HG03025 (cell line): ENCODE measurements at regions not wholly inside any gene's neighbourhood (a gene's known extent, or its start where the extent isn't known, plus 50 kb on each side); places are given as distances from the start of the nearest gene placed in this dataset.

ENCODE experiments used
- ATAC-seq: cut with Tn5 transposase; IDR thresholded peaks from one replicate; pipeline ENCODE4 v1.9.1; 2021; ENCODE audit warnings: mild to moderate bottlenecking, moderate library complexity; ENCODE audit not compliant: unreplicated experiment, low FRiP score

GRCh38 chr15:96390986-96391385, 60.5 kb downstream of the NR2F2 start:
- ATAC-seq: no peak

DNA sequence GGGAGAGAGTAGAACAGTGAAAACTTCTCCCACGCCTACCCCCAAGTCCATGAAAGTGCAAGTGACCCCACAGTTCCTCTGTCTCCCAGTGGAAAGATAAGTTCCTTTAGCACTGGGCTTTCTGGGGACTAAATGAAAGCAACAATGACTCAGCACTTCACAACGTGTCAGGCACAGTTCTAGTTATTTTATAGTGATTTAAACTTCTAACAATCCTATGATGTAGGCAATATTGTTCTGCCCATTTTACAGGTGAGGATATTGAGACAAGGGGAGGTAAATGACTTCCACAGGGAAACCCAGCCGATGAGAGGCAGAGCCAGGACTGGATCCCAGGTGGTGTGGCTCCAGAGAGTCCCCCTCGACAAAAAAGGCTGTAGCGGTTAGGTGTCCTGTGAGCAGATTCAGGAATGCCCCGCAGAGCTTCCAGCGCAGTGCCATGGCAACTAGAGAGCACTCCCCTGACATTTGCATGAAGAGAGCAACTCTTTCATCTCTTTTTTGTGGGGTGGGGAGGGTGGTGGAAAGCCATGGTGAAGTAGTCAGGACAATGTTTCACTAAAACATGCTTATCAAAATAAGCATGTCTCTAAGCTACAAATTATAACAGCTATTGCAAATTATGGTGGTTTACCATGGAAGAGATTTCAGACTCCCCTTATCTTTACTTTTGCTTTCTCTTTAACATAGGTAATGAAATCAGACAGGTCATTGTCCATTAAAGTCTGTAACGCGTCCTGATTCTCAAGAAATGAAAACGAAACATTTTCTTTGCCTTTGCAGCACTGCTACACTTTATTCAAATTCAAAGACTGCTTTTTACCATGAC, 62.1 kb downstream of the NR2F2 start:
- ATAC-seq: no peak

GRCh38 chr15:96393209-96393513, 62.7 kb downstream of the NR2F2 start:
- ATAC-seq: no peak

DNA sequence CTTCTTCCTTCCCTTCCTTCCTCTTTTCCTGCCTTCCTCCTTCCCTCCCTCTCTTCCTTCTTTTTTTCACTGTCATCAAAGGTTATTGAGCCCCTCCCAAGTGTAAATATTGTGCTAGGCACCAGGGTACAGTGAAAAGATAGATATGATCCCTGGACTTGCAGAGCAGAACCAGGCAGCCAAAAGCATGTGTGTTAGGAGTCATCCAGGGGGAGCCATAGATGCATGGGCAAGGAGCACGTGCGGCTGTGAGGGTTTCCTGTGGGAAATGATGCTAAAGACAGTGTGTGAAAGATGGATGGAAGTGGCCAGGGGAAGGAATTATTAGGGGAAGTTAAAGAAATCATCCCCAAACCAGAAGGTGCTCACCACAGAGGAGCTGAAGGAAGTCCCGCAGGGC, 65.2 kb downstream of the NR2F2 start:
- no peak for ATAC-seq

DNA sequence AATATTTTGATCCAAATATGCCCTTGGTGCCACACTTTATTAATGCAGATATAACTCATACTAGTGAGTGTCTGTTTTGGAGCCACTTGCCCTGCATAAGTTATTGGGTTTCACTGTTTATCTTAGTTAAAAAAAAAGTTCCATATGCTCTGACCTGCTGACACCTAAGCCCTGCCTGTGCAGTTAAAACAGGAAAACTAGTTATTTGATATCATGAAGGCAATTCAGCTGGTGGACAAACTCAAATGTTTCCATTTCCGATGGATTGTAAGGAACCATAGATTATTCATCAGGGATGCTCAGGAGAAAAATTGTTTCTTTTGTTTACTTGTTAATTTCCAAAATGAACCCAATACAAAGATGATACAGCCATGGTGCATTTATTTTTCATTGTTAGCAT, 68.3 kb downstream of the NR2F2 start:
- ATAC-seq: no peak

DNA sequence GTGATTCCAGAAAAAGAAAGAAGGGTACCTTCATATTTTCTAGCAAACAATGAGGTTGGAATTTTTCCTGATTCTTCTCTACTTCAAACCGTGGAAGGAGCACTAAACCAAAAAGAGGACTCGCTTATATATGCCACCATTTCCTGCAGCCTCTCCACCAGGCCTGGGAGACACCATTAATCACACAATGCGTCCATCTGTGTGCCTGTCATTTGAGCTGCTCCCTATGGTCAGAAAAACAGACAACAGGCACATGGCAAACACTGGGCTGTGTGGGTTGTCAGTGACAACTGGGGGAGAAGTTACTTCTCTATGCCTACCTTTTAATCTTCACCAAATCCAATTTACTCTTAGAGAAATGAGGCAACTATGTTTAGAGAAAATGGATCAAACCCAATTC, 71.9 kb downstream of the NR2F2 start:
- no peak for ATAC-seq

GRCh38 chr15:96403071-96403470, 72.6 kb downstream of the NR2F2 start:
- no peak for ATAC-seq

- no peak for ATAC-seq
Observed at GRCh38 chr15:96403932-96404331, 73.4 kb downstream of the NR2F2 start.

DNA sequence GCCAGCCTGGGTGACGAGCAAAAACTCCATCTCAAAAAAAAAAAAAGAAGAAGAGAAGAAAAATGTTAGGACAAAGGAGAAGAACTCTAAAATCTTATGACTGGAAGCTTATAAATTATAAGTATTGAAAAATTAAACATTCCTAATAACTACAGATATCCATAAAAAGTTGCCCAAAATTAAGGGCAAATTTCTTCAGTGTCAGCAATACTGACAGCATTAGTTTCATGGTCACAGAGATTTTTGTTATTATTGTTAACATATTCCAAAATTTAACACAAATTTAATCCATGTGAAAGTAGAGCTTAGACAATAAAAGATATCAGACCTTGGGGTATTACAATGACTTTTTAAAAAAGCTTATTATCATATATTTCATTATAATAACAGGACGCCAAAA, 74.1 kb downstream of the NR2F2 start:
- no peak for ATAC-seq

GRCh38 chr15:96406291-96406690, 75.8 kb downstream of the NR2F2 start:
- ATAC-seq: no peak

DNA sequence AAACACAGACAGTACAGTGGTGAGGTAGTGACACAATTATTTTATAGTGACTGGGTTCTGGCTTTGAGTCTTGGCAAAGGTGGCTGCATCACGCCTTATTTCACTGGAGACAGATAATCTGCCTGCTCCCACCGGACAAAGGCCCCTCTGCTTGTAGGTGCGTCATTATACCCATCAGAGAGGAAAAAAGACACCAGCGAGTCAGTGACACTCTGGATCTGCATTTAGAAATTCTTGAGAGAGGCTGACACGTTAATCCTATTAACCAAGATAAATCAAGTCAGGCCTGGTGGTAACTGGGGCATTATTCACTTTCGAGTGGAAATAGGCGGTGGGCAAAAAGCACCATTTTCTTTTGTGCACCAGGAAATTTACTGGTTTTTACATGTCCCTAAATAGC, 76.2 kb downstream of the NR2F2 start:
- ATAC-seq: no peak

DNA sequence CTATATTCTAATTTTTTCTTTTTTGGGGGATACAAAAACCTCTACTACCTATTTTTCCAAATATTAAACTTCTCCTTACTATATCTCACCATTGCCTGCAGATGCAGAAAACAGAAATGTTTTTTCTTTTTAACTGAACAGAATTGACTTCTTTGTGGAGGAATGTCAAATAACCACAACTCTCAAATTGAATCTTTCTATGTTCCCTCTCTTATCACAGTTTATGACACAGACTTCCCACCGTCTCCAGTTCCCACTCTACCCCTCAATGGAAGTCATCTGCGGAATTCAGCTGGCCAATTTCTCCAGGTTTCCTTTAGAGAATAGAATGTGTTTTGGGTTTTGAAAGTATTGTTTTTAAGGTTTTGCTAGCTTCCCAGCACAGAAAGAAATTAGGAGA, 77.0 kb downstream of the NR2F2 start:
- no peak for ATAC-seq

- no peak for ATAC-seq
Observed at GRCh38 chr15:96408591-96409183, 78.2 kb downstream of the NR2F2 start.

GRCh38 chr15:96409215-96410138, 79.0 kb downstream of the NR2F2 start:
- ATAC-seq: no peak

DNA sequence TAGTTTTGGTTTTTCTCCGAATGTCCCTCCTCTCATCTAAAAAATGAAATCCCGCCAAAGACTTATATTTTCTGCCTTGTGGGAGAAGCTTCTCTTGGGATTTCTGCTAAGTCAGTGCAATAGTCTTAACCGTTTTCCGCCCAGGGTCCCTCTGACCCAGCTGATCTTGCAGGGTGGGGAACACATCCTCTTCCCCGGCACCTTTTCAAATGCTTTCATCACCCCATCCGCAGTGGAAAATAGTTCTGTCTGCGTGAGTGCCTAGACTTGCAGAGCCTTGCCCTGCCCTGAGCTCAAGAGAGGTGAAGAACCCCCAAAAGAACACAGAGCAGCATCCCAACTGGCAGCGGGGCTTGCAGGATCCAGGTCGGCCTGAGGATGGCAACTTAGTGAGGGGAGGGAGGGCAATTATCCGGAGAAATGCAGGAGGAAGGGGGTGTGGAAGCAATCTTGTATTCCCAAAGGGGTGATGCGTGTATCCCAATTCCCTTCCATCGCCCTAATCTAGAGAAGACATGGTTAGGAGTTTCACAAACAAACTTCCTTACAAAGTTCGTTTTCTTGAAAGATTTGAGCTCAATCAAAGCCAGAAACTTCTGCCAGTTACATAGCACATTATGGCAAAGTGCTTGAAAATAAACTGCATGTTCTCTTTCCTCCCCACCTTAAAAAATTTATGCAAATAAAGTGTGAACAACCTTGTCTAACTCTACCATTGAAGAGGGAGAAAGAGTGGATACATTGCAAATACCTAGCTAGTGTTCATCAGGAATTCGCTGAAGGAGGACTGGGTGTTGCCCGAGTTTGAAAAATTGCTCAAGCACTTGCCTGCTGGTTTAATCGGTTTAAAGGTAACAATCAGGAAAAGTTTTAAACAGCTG, 79.9 kb downstream of the NR2F2 start:
- ATAC-seq: no peak

GRCh38 chr15:96411056-96412031, 80.8 kb downstream of the NR2F2 start:
- ATAC-seq: no peak

DNA sequence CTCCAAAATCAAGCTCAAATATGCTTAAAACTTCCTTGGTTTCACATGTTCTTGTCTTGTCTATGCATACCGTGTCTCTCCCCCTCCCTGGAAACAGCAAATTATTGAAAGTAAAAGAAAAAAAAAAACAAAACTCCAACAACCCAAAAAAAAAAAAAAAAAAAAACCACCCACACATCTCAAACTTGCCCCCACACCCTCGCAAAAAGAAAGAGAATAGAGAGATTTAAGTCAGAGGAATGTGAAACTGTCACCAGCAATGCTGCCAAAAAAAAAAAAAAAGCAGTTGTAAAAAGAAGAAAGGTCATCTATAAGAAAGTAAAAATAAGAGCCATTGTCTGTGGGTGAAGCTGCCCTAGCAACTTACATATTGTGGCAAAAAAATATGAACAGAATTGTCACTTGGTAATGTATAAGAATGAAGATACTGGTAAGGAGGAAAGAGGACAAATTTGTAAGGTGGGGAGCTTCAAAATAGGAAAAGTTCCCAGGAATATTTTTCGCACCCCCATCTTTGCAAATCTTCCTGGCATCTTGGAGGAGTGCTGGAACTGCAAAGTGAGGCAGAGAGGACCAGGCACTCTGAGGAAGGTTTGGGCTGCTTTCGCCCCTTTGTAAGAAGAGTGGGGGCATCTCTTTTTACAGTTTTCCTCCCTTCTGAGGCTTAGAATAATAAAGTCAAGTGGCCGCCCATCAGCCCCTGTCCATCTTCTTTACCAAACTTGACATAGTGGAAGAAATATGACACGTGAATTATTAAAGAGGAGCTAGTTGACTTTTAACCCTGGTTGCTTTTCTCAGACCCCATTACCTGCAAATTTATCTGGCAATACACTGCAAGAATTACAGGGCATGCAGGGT, 81.8 kb downstream of the NR2F2 start:
- no peak for ATAC-seq

GRCh38 chr15:96412906-96413231, 82.4 kb downstream of the NR2F2 start:
- no peak for ATAC-seq

GRCh38 chr15:96413657-96414056, 83.2 kb downstream of the NR2F2 start:
- ATAC-seq: no peak
